Ovary (tissue), 7 donors: ENCODE measurements at regions not wholly inside any gene's neighbourhood (a gene's known extent, or its start where the extent isn't known, plus 50 kb on each side); places are given as distances from the start of the nearest gene placed in this dataset.

Experiments used
- DNase-seq, 5 donors: peaks; one replicate each; pipeline ENCODE4 v3.0.0-alpha.2; 2019 to 2020
- H3K27ac ChIP-seq, 2 donors: fragments of 200-600 bp; one replicate each; pipeline versions ENCODE4 v1.5.1 to v1.8.0; 2019 to 2022
- H3K27me3 ChIP-seq: fragments of 200-600 bp; one replicate; pipeline ENCODE4 v1.8.0; 2022
- H3K36me3 ChIP-seq: fragments of 200-600 bp; sonication (generic); one replicate; pipeline ENCODE4 v1.5.1; 2019
- H3K4me1 ChIP-seq: one replicate; pipeline ENCODE4 v1.8.1; 2013; ENCODE audit warnings: mild to moderate bottlenecking, moderate library complexity; ENCODE audit not compliant: insufficient read depth
- H3K4me3 ChIP-seq: fragments of 200-600 bp; sonication (generic); one replicate; pipeline ENCODE4 v1.5.1; 2017
- H3K9me3 ChIP-seq, 2 donors: fragments of 200-600 bp in 1 of 2; sonication (generic) in 1 of 2; one replicate each; pipeline versions ENCODE4 v1.5.1 to v1.8.1; 2013 to 2019; ENCODE audit warnings: mild to moderate bottlenecking in 1 of 2, moderate library complexity in 1 of 2
- CTCF ChIP-seq, 3 donors: fragments of 450-650 bp in 2 of 3; fragments of 200-600 bp in 1 of 3; IDR thresholded peaks; one replicate each; pipeline versions ENCODE4 v1.5.1 to v1.8.0; 2016 to 2022; ENCODE audit warnings: antibody characterized with exemption in 3 of 3, mild to moderate bottlenecking in 1 of 3
- EP300 ChIP-seq: sonication (generic); formaldehyde crosslinking; IDR thresholded peaks from one replicate; pipeline ENCODE4 v1.6.1; 2017; ENCODE audit warnings: antibody characterized with exemption
- POLR2A ChIP-seq: fragments of 450-650 bp; IDR thresholded peaks from one replicate; pipeline ENCODE4 v1.6.1; 2017; ENCODE audit warnings: antibody characterized with exemption, mild to moderate bottlenecking, moderate library complexity
- WGBS, 3 donors: extraction: QIAGEN DNeasy Blood & Tissue Kit in 1 of 3; methylation state at CpG; one replicate each; pipeline versions ENCODE4 v1.1.5 to v1.1.7; 2013 to 2017; 5-methylcytosine and 5-hydroxymethylcytosine counted together
- intact Hi-C, 4 donors: fragments of 100-400 bp; cut with DNase I; formaldehyde crosslinking; loops; one replicate each; pipeline versions ENCODE4 v1.11.0 to v1.15.1; 2022 to 2023
- donor health status: DM: no; HTN: no; CAD: no; lungs with moderate emphysema.
- donor health status: DM: no; HTN: no; CAD: no.
- donor health status: Bipolar disorder and iron deficiency.
- donor health status: DM: no; HTN: no; CAD: no.
- donor health status: DM: yes; HTN: yes; CAD: no.

- DNase-seq: no peak
- TF ChIP-seq CTCF (IDR thresholded peaks at IDR 0.05): no peak
- no peak for TF ChIP-seq POLR2A
- no peak for TF ChIP-seq EP300
- no peaks in the 10 kb centered on the region for H3K36me3 ChIP-seq
- WGBS, 3 donors: 88 to 95% (median 92%) methylated on average over 2 of the region's 2 CpGs
- H3K4me1 ChIP-seq: no peaks in the 10 kb centered on the region
- H3K9me3 ChIP-seq: no peaks in the 10 kb centered on the region
- intact Hi-C loops: no loop called here
- H3K27me3 ChIP-seq: no peaks in the 10 kb centered on the region
- H3K27ac ChIP-seq: no peak overlapping the region
- H3K4me3 ChIP-seq: no peak overlapping the region
These were observed 285.6 kb downstream of the SAMD5 start for GRCh38 chr6:147793871-147794643.

GRCh38 chr6:147802459-147802858 is 294.0 kb downstream of the SAMD5 start:
- Histone ChIP-seq H3K27ac (no peak overlapping the region), H3K4me3 (no peak overlapping the region), H3K36me3 (no peaks in the 10 kb centered on the region), H3K27me3 (no peaks in the 10 kb centered on the region), H3K4me1 (no peaks in the 10 kb centered on the region), H3K9me3 (no peaks in the 10 kb centered on the region)
- no peak for DNase-seq
- WGBS, 3 donors: 90 to 96% (median 96%) methylated on average over 4 of the region's 4 CpGs
- TF ChIP-seq POLR2A (no peak), EP300 (no peak), CTCF (IDR thresholded peaks at IDR 0.05) (no peak)
- intact Hi-C loops: no loop called here

GRCh38 chr6:147805155-147805554 is 296.7 kb downstream of the SAMD5 start:
- intact Hi-C loops: no loop called here
- H3K4me3 ChIP-seq: no peak overlapping the region
- H3K36me3 ChIP-seq: no peaks in the 10 kb centered on the region
- WGBS, 3 donors: 72 to 90% (median 82%) methylated on average over 1 of the region's 1 CpG
- H3K27me3 ChIP-seq: no peaks in the 10 kb centered on the region
- TF ChIP-seq CTCF (IDR thresholded peaks at IDR 0.05): no peak
- no peak for TF ChIP-seq EP300
- no peak for TF ChIP-seq POLR2A
- no peak overlapping the region for H3K27ac ChIP-seq
- no peaks in the 10 kb centered on the region for H3K9me3 ChIP-seq
- no peaks in the 10 kb centered on the region for H3K4me1 ChIP-seq
- DNase-seq: no peak

- TF ChIP-seq EP300: no peak
- no peak for TF ChIP-seq POLR2A
- TF ChIP-seq CTCF (IDR thresholded peaks at IDR 0.05): no peak
- no peaks in the 10 kb centered on the region for H3K9me3 ChIP-seq
- intact Hi-C loops: no loop called here
- H3K36me3 ChIP-seq: no peaks in the 10 kb centered on the region
- H3K27ac ChIP-seq: no peak overlapping the region
- no peak overlapping the region for H3K4me3 ChIP-seq
- no peaks in the 10 kb centered on the region for H3K27me3 ChIP-seq
- DNase-seq: no peak
- H3K4me1 ChIP-seq: no peaks in the 10 kb centered on the region
- 97 to 98% (median 97%) methylated on average over 1 of the region's 1 CpG for WGBS, 3 donors
These were observed 298.2 kb downstream of the SAMD5 start for GRCh38 chr6:147806697-147807096.
